GM12872 (cell line): ENCODE measurements at regions not wholly inside any gene's neighbourhood (a gene's known extent, or its start where the extent isn't known, plus 50 kb on each side); places are given as distances from the start of the nearest gene placed in this dataset.

ENCODE experiments used
- TF ChIP-seq, protein P1 (sequence below): IDR thresholded peaks from 3 replicates; pipeline ENCODE4 v1.5.1; 2011; ENCODE audit warnings: low read depth, mild to moderate bottlenecking, low read length, moderate library complexity; ENCODE audit not compliant: insufficient read depth

DNA sequence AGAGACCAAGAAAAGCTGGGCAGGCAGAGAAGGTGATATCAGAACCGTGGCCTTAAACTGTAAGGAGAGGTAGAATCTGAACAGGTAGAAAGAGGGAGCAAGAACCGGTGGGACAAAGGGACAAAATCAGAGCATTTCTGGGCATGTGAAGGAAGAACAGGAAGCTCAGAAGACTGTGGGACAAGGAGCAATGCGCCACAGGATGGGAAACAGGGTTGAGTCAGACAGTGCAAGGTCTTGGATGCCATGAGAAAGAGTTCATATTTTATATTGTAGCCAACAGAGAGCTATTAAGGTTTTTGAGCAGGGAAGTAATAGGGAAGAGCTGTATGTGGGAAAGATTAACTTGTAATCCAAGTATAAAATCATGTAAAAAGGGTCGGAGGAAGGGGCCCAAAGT, 106.4 kb upstream of the UGP2 start:
- TF ChIP-seq, protein P1, sequence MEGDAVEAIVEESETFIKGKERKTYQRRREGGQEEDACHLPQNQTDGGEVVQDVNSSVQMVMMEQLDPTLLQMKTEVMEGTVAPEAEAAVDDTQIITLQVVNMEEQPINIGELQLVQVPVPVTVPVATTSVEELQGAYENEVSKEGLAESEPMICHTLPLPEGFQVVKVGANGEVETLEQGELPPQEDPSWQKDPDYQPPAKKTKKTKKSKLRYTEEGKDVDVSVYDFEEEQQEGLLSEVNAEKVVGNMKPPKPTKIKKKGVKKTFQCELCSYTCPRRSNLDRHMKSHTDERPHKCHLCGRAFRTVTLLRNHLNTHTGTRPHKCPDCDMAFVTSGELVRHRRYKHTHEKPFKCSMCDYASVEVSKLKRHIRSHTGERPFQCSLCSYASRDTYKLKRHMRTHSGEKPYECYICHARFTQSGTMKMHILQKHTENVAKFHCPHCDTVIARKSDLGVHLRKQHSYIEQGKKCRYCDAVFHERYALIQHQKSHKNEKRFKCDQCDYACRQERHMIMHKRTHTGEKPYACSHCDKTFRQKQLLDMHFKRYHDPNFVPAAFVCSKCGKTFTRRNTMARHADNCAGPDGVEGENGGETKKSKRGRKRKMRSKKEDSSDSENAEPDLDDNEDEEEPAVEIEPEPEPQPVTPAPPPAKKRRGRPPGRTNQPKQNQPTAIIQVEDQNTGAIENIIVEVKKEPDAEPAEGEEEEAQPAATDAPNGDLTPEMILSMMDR: no peak

DNA sequence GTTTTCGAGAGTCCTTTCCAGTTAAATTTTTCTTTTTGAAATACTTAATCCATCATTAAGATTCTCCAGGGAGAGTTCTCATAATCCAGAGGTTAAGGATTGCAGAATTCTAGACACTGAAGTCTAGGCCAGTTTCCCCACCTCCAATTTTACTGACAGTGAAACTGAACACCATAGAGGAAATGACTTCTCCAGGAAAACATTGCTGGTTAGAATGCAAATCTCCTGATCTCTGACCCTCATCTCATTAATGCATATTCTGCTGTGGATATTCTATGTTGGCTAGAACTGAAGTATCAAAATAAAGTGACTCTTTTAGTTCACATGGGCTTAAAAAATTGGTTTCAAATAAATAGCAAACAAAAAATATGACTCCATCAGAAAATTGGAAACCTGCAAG, 105.8 kb upstream of the UGP2 start:
- TF ChIP-seq, protein P1: no peak

DNA sequence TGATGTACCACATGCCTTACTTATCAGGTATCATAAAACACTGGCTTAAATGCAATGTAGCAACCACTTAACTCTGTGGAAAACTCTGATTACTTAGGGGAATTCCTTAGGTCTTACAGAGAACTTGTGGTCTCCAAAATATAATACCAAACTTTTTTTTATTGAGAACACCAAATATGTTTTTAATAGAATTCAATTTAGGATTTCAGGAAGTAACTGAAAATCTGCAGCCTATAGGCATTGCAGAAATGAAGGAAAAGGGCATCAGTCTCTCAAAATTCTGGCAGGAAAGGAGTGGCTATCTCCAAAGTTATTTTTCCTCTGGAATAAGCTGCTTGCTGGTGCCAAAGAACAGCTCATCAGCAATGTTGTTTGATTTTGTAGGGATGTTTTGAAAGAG, 105.3 kb upstream of the UGP2 start:
- TF ChIP-seq, protein P1: no peak

DNA sequence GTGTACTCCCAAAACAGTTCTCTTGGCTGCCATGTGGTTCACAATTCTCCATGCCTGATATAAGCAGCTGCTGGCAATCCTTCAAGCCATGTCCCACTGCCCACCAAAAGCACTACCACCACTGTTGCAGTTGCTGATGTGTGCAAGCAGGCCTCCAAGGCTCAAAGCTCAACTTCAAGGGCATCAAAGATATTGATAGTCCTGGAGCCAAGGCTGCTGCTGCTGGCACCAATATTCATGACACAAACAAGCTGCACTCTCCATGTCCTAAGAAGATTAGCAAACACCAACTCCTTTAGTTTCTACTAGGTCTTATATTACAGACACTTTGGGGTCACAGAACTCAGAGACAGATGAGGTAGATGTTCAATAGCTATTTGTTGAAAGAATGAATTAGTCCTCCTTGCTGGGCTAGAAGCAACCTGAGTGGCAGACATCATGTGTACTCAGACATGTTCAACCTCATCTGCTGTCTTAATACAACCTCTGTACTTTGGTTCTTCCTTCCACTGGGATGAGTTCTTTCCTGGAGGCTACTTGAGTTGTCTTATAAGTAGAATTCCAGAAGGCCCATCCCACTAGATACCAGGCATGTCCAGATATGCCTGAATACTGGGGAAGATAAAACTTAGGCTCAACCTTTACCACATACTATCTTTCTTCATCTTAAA, 104.5 kb upstream of the UGP2 start:
- TF ChIP-seq, protein P1: no peak

DNA sequence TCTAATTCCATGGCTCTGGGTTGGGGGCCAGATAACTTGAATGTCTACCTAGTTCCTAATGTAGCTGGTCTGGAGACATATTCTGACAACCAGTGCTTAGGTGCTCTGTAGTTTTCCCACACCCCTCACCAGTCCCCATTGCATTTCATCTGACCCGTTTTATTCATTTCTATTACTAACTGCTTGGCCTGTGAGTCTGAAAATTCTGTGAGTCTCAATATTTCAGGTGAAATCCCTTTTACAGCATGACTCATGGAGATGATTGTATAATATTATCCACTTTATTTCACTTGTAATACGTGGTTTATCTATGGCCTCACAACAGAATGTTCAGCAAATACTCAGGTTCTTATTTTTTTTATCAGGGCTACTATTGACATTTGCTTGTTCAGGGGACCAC, 103.7 kb upstream of the UGP2 start:
- TF ChIP-seq, protein P1: no peak

DNA sequence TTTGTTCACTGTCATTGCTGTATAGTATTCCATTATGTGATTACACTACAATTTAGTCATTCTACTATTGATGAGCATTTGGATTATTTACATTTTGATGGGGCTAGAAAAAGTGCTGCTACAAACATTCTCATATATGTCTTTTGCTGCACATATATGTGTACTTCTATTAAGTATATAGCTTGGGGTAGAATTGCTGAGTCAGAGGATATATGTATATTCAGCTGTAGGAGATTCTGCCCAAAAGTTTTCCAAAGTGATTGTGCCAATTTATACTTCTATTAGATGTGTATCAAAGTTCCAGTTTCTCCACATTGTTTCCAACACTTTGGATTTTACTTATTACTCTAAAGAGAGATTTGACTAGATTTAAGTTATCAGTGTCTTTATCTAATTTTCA, 101.7 kb upstream of the UGP2 start:
- TF ChIP-seq, protein P1: no peak

DNA sequence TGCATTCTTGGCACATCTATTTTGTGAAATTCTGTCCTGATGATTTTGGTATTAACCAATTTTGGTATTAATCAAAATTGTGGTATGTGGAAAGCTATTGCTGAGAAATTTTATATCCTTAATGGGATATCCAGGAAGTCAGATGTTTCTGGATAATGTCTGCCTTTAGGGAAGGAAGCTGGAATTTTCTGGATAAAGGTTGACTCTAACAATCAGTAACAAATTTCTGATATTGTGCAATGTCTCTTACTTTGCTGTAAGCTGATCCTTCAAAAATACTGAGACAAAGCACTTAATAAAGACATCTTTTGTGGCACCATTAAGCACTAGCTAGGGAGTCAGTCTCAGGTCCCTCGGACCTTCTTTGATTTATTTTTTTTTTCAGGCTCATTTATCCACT, 100.8 kb upstream of the UGP2 start:
- TF ChIP-seq, protein P1: no peak
